GM18498 (cell line): ENCODE measurements at regions not wholly inside any gene's neighbourhood (a gene's known extent, or its start where the extent isn't known, plus 50 kb on each side); places are given as distances from the start of the nearest gene placed in this dataset.

Source experiments
- ATAC-seq: cut with Tn5 transposase; IDR thresholded peaks from one replicate; pipeline ENCODE4 v1.9.1; 2021; ENCODE audit warnings: mild to moderate bottlenecking, moderate library complexity; ENCODE audit not compliant: unreplicated experiment

DNA sequence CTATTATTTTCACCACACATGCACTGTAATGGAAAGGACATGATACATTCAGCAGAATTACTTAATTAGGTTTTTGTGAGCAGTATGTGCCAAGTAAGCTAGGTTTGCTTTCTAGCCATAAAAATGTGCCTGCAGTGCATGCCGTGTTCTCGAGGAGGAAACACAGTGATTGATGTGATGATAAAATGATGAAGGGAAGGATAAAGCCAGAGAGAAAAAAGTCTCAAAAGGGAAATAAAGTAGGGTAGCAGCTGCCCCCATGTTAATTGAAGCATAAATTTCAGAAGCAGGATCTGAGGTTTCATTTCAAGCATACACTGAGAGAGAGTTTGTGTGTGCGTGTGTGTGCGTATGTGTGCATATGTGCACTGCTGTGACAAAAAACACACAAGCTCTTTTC, 714.2 kb upstream of the C9orf72 start:
- ATAC-seq, result no peak

DNA sequence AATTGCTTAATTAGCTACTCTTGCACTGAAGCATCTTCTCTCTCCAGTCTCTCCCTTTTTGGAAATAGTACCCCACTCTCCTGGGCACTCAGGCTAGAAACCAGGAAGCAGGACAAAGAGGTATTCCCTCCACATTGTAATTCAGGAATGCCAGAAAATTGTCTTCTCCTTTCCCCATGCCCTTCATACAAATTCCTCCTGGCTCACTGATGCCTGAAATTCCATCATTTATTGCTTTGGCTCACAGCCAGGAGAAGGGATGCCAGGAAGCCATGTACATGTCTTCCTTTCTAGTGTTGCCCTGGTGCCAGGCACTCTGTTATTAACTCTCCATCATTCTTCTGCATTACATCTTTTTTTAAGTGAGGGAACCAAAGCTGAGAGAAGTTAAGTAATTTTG, 716.5 kb upstream of the C9orf72 start:
- ATAC-seq, result no peak

DNA sequence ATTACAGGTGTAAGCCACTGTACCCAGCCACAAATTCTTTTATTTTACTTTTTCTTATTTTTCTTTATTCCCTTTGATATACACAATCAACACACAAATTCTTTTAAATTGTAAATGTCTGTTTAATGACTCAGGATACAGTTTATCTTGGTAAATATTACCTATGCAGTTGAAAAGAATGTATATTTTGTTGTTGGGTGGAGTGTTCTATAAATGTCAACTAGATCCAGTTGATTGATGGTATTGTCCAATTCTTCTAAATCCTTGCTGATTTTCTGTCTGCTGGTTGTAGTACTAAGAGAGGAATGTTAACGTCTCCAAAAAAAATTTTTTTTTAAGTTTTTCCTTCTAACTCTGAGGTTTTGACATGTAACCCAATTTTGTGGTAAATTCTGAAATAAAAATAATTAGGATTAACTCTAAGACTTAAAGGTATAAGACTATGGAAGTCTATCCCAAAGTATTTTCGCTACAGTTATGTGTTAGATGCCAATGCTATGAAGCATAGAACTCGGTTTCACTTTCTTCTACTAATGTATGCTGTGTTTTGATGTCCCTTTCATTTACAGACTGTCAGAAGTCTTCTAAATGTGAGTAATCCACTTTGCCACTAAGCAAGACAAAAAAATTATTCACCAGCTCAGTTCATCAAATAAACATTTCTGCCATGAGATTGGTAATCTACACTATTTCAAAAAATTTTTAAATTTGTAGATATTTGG, 720.2 kb upstream of the C9orf72 start:
- no peak for ATAC-seq

DNA sequence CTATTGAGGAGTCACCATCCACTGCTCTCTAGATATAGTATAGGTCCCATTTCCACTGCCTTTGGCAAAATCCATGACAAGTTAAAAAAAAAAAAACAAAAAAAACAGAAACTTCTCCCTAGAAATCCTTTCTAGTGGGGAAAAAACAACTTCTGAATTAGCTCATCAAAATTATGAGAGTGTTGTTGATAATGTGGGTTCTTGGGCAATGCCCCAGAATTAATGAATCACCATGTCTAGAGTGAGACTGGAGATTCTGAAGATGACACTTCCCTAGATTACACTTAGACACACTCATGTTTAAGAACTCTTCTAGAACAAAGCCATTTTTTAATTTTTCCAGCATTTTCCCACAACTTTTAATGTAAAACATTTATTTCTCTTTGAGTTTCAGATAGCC, 728.0 kb upstream of the C9orf72 start:
- no peak for ATAC-seq

DNA sequence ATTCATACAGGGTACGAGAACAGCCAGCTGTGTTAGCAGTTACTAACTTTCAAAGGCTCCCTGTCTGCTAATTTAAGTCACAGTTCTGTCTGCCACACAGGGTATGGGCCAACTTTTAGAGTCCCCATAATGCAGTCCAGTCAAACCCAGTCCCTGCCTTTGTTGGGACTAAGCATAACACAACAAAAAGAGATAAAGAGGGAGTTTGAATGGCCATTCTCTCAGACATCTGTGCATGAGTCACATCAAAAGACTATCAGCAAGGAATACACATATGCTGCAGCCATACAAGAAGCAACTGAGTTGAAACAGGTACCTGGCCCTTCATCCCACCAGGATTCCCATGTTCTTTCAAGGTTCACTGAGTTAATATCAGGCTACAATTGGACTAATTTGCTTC, 744.5 kb upstream of the C9orf72 start:
- ATAC-seq, result no peak

GRCh38 chr9:28318515-28318914, 745.2 kb upstream of the C9orf72 start:
- no peak for ATAC-seq

- ATAC-seq, result no peak
These were observed 746.7 kb upstream of the C9orf72 start for GRCh38 chr9:28319981-28320380.

DNA sequence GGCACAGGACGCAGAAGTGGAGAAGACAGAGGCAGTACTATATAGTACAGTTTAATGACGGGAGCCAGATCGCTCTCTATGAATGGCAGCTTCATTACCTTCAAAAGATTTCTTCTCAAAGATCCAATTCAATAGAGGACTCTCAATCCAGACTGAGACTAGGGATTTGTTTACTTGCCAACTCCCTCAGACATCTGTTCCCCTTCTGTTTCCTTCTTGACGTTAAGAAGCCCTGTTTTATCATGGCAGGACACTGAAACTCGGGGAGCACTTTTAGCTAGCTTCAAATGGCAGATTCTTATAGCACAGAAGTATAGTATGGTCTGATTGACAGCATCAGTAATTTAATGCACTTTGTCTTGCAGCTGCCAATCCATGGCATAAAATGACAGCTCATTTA, 747.3 kb upstream of the C9orf72 start:
- no peak for ATAC-seq

GRCh38 chr9:28329323-28329722, 756.0 kb upstream of the C9orf72 start:
- ATAC-seq, result no peak

GRCh38 chr9:28332648-28333047, 759.4 kb upstream of the C9orf72 start:
- no peak for ATAC-seq

DNA sequence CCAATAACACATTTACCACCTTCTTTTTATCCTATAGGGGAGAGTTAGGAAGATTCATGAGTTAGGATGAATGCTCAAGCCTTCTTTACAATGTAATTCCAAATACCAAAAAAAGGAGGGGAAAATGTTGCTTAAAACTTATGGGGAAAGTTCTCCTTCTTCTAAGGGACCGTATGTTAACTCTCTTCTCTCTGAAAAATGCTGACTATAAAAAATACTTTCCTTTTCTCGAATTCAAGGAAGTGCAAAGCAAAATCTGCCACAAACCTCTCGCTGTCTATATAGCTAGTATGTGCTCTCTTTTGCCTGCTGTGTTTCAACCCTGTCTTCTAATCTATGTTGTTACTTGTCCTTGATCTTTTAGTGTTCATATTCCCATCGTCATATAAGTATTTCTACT, 768.6 kb upstream of the C9orf72 start:
- no peak for ATAC-seq

DNA sequence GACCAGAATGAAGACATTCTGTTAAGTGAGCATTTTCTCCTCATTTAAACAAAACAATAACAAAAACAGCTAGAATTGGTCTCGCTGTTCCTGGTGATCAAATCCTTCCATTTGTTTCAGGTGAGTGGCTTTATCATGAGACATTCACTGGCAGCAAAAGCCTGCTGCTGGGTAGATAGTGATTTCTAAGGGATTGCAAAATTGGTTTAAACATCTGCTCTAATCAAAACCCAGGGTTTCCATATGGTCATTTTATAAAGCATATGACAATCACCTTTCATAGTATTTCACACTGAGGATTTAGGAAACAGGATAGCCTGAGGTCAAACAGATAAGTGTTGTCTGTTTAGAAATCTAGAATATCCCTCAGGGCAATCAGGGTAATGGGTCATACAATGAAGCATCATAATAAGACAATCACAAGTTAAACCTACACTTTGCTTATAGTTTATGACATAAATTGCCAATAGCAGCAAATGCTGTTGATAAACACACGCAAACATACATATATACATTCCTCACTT, 769.6 kb upstream of the C9orf72 start:
- ATAC-seq, result no peak

- ATAC-seq, result no peak
These were observed 789.9 kb upstream of the C9orf72 start for GRCh38 chr9:28363151-28363562.

DNA sequence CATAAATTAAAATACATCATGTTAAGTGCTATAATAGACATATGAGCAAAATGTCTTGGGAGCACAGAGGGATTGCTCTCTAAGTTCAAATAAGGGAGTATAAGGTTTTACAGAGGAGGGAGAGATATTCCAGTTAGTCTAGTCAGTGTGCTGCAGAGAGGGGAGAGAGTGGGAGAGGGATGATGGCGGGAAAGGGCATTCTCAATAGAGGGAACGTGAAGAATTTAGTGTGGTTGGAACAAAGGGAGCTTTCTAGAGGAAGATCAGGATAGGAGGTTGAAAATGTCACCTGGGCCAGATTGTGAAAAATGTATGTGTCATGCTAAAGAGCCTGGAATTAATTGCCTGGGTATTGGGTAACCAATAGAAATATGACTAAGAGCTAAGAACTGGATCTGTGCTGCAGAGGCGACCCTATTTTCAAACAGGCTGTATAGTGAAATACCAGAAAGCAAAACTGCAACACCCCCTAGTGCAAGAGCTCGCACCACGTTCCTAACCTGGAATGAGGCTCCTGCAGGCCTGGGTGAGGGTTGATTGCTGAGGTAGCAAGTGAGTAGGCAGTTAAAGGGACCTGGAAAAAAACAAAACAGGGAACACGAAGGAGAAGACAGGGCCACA, 791.8 kb upstream of the C9orf72 start:
- no peak for ATAC-seq

- no peak for ATAC-seq
These were observed 792.4 kb upstream of the C9orf72 start for GRCh38 chr9:28365728-28366127.

DNA sequence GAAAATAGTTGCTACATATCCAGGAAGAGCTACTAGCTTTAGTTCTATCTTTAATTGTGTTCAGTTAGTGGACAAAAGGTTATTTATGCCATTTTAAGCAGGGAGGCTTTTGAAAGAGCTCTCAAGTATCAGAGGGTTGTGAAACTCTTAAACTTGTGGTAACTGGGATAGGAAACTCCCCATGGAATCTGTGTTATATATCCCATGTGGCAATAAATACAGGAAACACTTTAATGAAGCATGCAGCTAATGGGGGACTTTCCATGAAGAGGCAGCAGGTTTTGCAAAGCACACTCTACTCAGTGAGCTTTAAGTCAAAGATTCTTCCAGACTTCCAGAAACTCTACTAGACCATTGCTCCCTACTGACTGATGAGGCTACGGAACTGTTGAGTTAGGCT, 805.0 kb upstream of the C9orf72 start:
- no peak for ATAC-seq

DNA sequence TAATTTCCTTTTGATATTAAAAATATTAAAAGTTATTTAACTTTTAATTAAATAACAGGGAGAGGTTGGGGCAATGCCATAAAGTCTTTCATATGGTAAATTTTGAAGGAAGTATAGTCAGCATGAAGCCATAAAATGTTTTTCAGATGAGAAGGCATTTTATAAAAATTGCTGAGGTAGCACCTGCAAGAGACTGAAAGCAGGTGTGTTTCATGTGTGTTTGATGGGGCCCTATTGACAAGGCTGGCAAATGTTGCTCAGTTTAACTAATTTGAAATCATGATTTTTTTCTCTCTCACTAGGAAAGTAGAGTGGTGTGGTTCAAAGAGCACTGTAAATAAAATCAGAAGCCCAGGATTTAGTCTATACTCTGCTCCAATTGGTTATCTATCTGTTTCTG, 805.8 kb upstream of the C9orf72 start:
- ATAC-seq, result no peak

GRCh38 chr9:28389411-28389810, 816.1 kb upstream of the C9orf72 start:
- no peak for ATAC-seq

GRCh38 chr9:28394774-28395173, 821.5 kb upstream of the C9orf72 start:
- no peak for ATAC-seq

DNA sequence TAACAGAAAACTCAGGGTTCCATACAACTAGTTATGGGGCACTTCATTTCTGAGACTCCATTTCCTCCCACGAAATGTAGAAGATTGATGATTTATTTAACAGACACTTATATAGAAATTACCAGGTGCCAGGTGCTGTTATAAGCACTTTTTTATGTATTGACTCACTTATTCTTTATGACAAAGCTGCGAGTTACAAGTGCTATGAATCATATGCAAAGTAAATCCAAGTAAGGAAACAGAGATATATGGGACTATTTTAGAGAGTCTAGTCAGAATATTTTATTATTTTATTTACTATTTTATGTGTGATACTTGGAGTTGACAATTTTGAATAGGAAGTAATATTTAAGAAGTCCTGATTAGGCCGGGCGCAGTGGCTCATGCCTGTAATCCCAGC, 822.8 kb upstream of the C9orf72 start:
- ATAC-seq, result no peak

DNA sequence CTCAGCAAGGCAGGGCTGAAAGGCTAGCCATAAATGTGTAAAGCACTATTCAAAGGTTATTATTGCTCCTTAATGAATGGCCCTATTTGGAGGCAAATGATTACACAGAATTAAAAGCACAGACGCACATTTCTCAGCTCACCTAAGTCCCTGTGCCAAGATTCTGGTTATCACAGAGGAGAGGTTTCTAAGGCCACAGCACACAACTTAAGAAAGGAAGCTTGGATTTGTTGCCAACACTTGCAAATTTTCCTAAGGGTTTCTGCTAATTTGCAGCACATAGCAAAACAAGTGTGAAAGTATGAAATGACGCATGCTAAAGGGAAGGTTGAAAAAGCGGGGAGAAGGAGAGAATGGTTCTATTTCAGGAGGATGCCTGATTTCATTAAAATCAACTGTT, 834.1 kb upstream of the C9orf72 start:
- no peak for ATAC-seq

DNA sequence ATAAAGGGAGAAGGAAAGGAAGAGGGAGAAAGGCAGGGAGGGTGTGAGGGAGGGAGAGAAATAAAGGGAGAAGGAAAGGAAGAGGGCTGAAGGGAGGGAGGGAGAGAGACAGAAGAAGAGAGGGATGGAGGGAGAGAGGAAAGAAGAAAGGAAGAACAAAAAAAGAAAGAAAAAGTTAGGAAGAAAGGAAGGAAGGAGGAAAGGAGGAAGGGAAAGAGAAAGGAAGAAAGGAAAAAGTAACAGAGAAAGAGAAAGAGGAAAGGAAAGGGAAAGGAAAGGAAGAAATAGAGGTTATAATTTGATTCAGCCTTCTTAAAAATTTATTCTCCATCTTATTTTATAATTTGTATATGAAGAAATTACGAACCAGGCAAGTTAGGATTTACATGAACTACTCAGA, 836.6 kb upstream of the C9orf72 start:
- no peak for ATAC-seq

DNA sequence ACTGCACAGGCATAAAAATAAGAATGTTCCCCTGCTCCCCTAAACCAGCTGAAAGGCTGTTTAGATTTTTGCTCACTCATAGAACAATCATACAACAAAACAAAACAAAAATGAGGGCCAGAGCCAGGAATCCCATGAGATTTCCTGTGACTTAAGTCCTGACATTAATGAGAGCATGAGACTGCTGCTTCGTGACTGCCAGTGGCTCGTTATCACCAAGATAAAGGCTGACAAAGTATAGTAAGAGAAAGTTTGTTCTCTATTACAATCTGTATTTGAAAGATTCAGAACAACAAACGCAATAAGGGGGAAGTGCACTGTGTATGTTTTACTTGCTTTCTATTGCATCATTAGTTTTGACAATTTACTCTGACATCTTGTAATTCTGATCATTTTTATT, 837.1 kb upstream of the C9orf72 start:
- ATAC-seq, result no peak
